GM18519 (cell line): ENCODE measurements at regions not wholly inside any gene's neighbourhood (a gene's known extent, or its start where the extent isn't known, plus 50 kb on each side); places are given as distances from the start of the nearest gene placed in this dataset.
"Not testable (repeated sequence)": the region's sequence is repeated elsewhere in the genome, so short reads cannot be mapped to it uniquely, and the experiment has no call there.

ENCODE experiments used
- ATAC-seq: cut with Tn5 transposase; IDR thresholded peaks from one replicate; pipeline ENCODE4 v1.9.1; 2021; ENCODE audit warnings: mild to moderate bottlenecking, moderate library complexity; ENCODE audit not compliant: unreplicated experiment, low FRiP score

GRCh38 chr5:10133830-10134229 is 115.9 kb downstream of the ATPSCKMT start:
- ATAC-seq, result no peak

- ATAC-seq, result no peak
Measured at GRCh38 chr5:10130881-10131280, 118.8 kb downstream of the ATPSCKMT start.

- ATAC-seq, result no peak
Measured at GRCh38 chr5:10126900-10127299, 122.8 kb downstream of the ATPSCKMT start.

GRCh38 chr5:10125116-10125515 is 124.6 kb downstream of the ATPSCKMT start:
- no peak for ATAC-seq

GRCh38 chr5:10124287-10124686 is 125.4 kb downstream of the ATPSCKMT start:
- ATAC-seq, result no peak

- ATAC-seq, result no peak
Measured at GRCh38 chr5:10123254-10123989, 126.3 kb downstream of the ATPSCKMT start.

GRCh38 chr5:10122076-10122726 is 127.5 kb downstream of the ATPSCKMT start:
- ATAC-seq, result no peak

- no peak for ATAC-seq
Measured at GRCh38 chr5:10120934-10121333, 128.8 kb downstream of the ATPSCKMT start.

- ATAC-seq, result no peak
Measured at GRCh38 chr5:10118150-10118549, 131.5 kb downstream of the ATPSCKMT start.

GRCh38 chr5:10116594-10116993 is 133.1 kb downstream of the ATPSCKMT start:
- no peak for ATAC-seq

GRCh38 chr5:10115669-10116068 is 134.0 kb downstream of the ATPSCKMT start:
- ATAC-seq, result no peak

GRCh38 chr5:10111571-10111970 is 138.1 kb downstream of the ATPSCKMT start:
- peak; percentile 81 for ATAC-seq

GRCh38 chr5:10110228-10110627 is 139.5 kb downstream of the ATPSCKMT start:
- no peak for ATAC-seq

- ATAC-seq, result no peak
Measured at GRCh38 chr5:10109299-10109698, 140.4 kb downstream of the ATPSCKMT start.

GRCh38 chr5:10106806-10107205 is 142.9 kb downstream of the ATPSCKMT start:
- no peak for ATAC-seq

GRCh38 chr5:10106285-10106684 is 143.4 kb downstream of the ATPSCKMT start:
- no peak for ATAC-seq

GRCh38 chr5:10102706-10103497 is 146.8 kb downstream of the ATPSCKMT start:
- no peak for ATAC-seq

GRCh38 chr5:10102235-10102634 is 147.5 kb downstream of the ATPSCKMT start:
- ATAC-seq, result not testable (repeated sequence)

- no peak for ATAC-seq
Measured at GRCh38 chr5:10099548-10099947, 150.1 kb downstream of the ATPSCKMT start.

- ATAC-seq, result no peak
Measured at GRCh38 chr5:10091701-10092100, 158.0 kb downstream of the ATPSCKMT start.

GRCh38 chr5:10090074-10090473 is 159.6 kb downstream of the ATPSCKMT start:
- no peak for ATAC-seq
